ENCODE measurements at regions not wholly inside any gene's neighbourhood (a gene's known extent, or its start where the extent isn't known, plus 50 kb on each side); places are given as distances from the start of the nearest gene placed in this dataset.

DNA sequence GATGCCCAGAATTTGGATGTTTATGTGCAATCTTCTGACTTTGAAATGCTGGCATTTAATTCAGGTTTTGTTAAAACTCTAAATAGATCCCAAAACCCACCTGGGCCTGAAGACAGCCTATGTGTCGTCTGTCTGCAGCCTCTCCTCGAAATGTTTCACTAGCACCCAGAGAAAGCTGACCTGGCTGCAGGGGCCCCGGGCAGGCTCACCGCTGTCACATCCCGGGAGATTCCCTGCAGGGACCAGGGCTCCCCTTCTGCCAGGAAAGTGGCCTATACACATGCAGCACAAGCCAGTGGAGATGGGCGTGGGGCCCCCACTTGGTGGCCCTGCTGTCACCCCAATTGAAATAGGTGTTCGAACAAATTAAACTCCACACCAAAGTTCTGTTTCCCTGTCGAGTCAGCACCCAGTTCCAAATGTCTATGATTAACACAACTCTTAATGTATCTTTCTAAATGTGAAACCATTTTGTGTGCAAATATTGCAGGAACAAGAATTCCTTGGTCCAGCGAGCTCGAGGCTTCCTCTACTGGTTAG is 145.8 kb upstream of the ZNF507 start:
- Histone ChIP-seq H3K27ac (replicated peaks in 1 of 4) (no peak overlapping the region), H3K4me3 (no peak overlapping the region), H3K9me3 (no peaks in the 10 kb centered on the region), H3K4me1 (no peaks in the 10 kb centered on the region), H3K27me3 (peaks cover 0 to 38% (median 0%) of the 10 kb centered on the region in 4 donors), H3K36me3 (no peaks in the 10 kb centered on the region)
- intact Hi-C loops (cut with DNase I), result no loop called here
- TF ChIP-seq EP300 (IDR thresholded peaks at IDR 0.05) (no peak), POLR2A (IDR thresholded peaks at IDR 0.05; ENCODE audit: low read depth) (no peak), POLR2AphosphoS5 (IDR thresholded peaks at IDR 0.05) (no peak)
- TF ChIP-seq, protein P1, sequence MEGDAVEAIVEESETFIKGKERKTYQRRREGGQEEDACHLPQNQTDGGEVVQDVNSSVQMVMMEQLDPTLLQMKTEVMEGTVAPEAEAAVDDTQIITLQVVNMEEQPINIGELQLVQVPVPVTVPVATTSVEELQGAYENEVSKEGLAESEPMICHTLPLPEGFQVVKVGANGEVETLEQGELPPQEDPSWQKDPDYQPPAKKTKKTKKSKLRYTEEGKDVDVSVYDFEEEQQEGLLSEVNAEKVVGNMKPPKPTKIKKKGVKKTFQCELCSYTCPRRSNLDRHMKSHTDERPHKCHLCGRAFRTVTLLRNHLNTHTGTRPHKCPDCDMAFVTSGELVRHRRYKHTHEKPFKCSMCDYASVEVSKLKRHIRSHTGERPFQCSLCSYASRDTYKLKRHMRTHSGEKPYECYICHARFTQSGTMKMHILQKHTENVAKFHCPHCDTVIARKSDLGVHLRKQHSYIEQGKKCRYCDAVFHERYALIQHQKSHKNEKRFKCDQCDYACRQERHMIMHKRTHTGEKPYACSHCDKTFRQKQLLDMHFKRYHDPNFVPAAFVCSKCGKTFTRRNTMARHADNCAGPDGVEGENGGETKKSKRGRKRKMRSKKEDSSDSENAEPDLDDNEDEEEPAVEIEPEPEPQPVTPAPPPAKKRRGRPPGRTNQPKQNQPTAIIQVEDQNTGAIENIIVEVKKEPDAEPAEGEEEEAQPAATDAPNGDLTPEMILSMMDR (IDR thresholded peaks at IDR 0.05), result no peak
- DNase-seq (ENCODE audit: extremely low spot score), result peak; percentile 81
- 88% methylated on average over 10 of the region's 10 CpGs for WGBS

DNA sequence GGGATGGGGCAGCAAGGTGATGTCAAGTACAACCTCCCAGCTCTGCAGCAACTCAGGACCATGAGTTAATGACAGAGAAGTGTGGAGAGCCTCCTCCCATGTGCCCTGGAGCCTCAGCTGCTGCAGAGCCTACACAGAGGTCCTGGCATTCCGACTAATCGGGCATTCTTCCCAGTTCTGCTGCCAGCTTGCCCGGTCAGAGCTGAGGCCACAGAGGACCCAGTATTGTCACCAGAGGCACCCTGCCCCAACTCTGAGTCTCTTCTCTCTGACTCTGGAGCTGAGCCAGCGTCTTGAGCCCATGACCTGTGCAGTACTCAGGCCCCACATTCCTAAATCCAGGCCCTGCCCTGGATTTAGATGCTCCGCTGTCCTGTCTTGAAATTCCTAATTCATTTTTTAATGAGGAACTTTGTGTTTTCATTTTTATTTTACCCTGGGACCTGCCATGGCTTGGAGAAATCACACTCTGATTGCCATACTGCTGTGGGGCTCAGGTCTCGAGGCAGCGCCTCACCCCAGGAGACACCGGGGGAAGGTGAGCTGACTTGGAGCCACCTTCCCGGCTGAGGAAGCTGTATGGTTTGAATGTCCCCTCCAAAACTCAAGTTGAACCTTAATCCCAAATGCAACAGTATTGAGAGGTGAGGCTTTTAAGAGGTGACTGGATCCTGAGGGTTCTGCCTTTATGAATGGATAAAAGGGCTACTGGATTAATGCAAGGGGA is 144.9 kb upstream of the ZNF507 start:
- intact Hi-C loops (cut with DNase I), result no loop called here
- 75% methylated on average over 9 of the region's 9 CpGs for WGBS
- DNase-seq (ENCODE audit: extremely low spot score), result peak; percentile 55
- no peak overlapping the region for H3K27ac ChIP-seq (replicated peaks in 1 of 4)
- H3K27me3 ChIP-seq, result peaks cover 0 to 37% (median 0%) of the 10 kb centered on the region in 4 donors
- TF ChIP-seq EP300 (IDR thresholded peaks at IDR 0.05) (no peak), POLR2A (IDR thresholded peaks at IDR 0.05; ENCODE audit: low read depth) (no peak), POLR2AphosphoS5 (IDR thresholded peaks at IDR 0.05) (no peak)
- TF ChIP-seq, protein P1 (IDR thresholded peaks at IDR 0.05), result no peak
- no peaks in the 10 kb centered on the region for H3K9me3 ChIP-seq
- no peaks in the 10 kb centered on the region for H3K36me3 ChIP-seq
- H3K4me3 ChIP-seq, result no peak overlapping the region
- H3K4me1 ChIP-seq, result no peaks in the 10 kb centered on the region

DNA sequence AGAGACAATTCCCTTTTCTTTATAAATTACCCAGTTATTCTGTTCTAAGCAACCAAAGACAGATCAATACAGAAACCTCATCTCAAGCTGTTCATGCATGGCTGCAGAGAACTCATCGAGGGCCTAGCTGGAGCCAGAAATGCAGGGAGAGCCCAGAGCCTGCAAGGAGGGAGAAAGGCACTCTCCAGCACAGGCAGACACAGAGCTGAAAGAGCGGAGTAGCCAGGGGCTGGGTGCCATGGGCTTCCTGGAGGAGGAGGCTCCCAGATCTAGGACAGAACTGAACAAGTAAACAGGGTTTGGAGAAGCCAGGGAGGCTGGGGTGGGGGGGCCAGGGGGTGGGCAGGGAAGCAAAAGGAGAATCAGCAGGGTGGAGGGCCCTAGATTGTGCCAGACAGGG is 144.2 kb upstream of the ZNF507 start:
- WGBS, result 95% methylated on average over 2 of the region's 2 CpGs
- intact Hi-C loops (cut with DNase I), result no loop called here
- TF ChIP-seq, protein P1 (IDR thresholded peaks at IDR 0.05), result no peak
- peak; percentile 87 for DNase-seq (ENCODE audit: extremely low spot score)
- H3K4me3 ChIP-seq, result no peak overlapping the region
- H3K4me1 ChIP-seq, result no peaks in the 10 kb centered on the region
- H3K9me3 ChIP-seq, result no peaks in the 10 kb centered on the region
- no peak overlapping the region for H3K27ac ChIP-seq (replicated peaks in 1 of 4)
- no peaks in the 10 kb centered on the region for H3K36me3 ChIP-seq
- H3K27me3 ChIP-seq, result peaks cover 0 to 37% (median 0%) of the 10 kb centered on the region in 4 donors

DNA sequence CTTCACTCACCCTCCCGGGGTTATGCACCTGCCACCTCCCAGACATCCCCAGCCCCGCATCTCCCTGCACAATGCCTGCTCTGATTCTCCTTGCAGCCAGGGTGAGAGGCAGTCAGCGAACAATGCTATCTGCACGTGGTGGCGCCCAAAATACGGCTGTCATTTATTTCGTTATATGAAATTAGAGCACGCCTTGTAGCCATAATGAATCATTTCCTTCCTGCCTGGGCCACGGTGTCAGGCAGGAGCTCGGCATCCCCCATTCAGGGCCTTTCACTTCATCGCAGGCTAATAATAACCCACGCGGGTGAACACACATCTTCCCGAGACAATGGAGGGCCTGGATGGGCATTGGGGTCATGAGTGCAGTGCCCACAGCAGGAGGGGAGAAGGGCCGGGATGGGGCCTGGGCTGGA is 143.8 kb upstream of the ZNF507 start:
- no peaks in the 10 kb centered on the region for H3K36me3 ChIP-seq
- peak; percentile 60 for DNase-seq (ENCODE audit: extremely low spot score)
- 58% methylated on average over 14 of the region's 15 CpGs for WGBS
- H3K4me3 ChIP-seq, result no peak overlapping the region
- intact Hi-C loops (cut with DNase I), result no loop called here
- no peak overlapping the region for H3K27ac ChIP-seq (replicated peaks in 1 of 4)
- peaks cover 0 to 38% (median 0%) of the 10 kb centered on the region in 4 donors for H3K27me3 ChIP-seq
- no peaks in the 10 kb centered on the region for H3K4me1 ChIP-seq
- no peak for TF ChIP-seq POLR2A (IDR thresholded peaks at IDR 0.05; ENCODE audit: low read depth)
- TF ChIP-seq POLR2AphosphoS5 (IDR thresholded peaks at IDR 0.05), result no peak
- TF ChIP-seq EP300 (IDR thresholded peaks at IDR 0.05), result no peak
- TF ChIP-seq, protein P1 (IDR thresholded peaks at IDR 0.05), result no peak
- H3K9me3 ChIP-seq, result no peaks in the 10 kb centered on the region

Data from esophagus muscularis mucosa (tissue), 4 donors.